H9 (cell line): ENCODE measurements at regions not wholly inside any gene's neighbourhood (a gene's known extent, or its start where the extent isn't known, plus 50 kb on each side); places are given as distances from the start of the nearest gene placed in this dataset.

Source experiments
- DNase-seq: peaks from one replicate; pipeline ENCODE4 v3.0.0-alpha.2; 2017
- H2AFZ ChIP-seq: one replicate; pipeline ENCODE4 v1.6.1; 2013; ENCODE audit warnings: mild to moderate bottlenecking, low read length, control low read depth, moderate library complexity
- H2AK5ac ChIP-seq: 2 replicates; pipeline ENCODE4 v1.6.1; 2013; ENCODE audit warnings: low read length, control low read depth, mixed read lengths; ENCODE audit not compliant: insufficient read length
- H2BK120ac ChIP-seq: one replicate; pipeline ENCODE4 v1.6.1; 2013; ENCODE audit warnings: low read depth, mild to moderate bottlenecking, low read length, control low read depth, inconsistent platforms; ENCODE audit not compliant: poor library complexity, severe bottlenecking
- H2BK12ac ChIP-seq: 2 replicates; pipeline ENCODE4 v1.6.1; 2013; ENCODE audit warnings: low read length, control low read depth, mixed read lengths, low read depth; ENCODE audit not compliant: insufficient read length
- H2BK15ac ChIP-seq: 2 replicates; pipeline ENCODE4 v1.6.1; 2013; ENCODE audit warnings: low read depth, low read length, control low read depth
- H2BK20ac ChIP-seq: one replicate; pipeline ENCODE4 v1.6.1; 2013; ENCODE audit warnings: low read depth, mild to moderate bottlenecking, low read length, control low read depth, inconsistent platforms; ENCODE audit not compliant: poor library complexity, severe bottlenecking
- H2BK5ac ChIP-seq: 2 replicates; pipeline ENCODE4 v1.6.1; 2013; ENCODE audit warnings: low read length, control low read depth, mixed read lengths; ENCODE audit not compliant: insufficient read length
- H3K14ac ChIP-seq: 2 replicates; pipeline ENCODE4 v1.6.1; 2013; ENCODE audit warnings: low read length, control low read depth; ENCODE audit not compliant: insufficient read depth
- H3K18ac ChIP-seq: 2 replicates; pipeline ENCODE4 v1.6.1; 2013; ENCODE audit warnings: low read depth, mild to moderate bottlenecking, mixed read lengths, low read length, control low read depth; ENCODE audit not compliant: insufficient read length
- H3K23ac ChIP-seq: 2 replicates; pipeline ENCODE4 v1.6.1; 2013; ENCODE audit warnings: low read length, control low read depth, mixed read lengths, low read depth; ENCODE audit not compliant: insufficient read length
- H3K23me2 ChIP-seq: 2 replicates; pipeline ENCODE4 v1.6.1; 2013; ENCODE audit warnings: low read depth, mild to moderate bottlenecking, mixed read lengths, low read length, control low read depth; ENCODE audit not compliant: insufficient read length, poor library complexity, severe bottlenecking
- H3K27ac ChIP-seq: 2 replicates; pipeline ENCODE4 v1.5.1; 2013; ENCODE audit warnings: low read length, control low read depth, mixed read lengths, low read depth; ENCODE audit not compliant: insufficient read length
- H3K27me3 ChIP-seq: 2 replicates; pipeline ENCODE4 v1.6.1; 2013; ENCODE audit warnings: low read length, control low read depth, inconsistent platforms; ENCODE audit not compliant: insufficient read depth
- H3K4ac ChIP-seq: 2 replicates; pipeline ENCODE4 v1.6.1; 2013; ENCODE audit warnings: low read depth, mild to moderate bottlenecking, control low read depth, inconsistent platforms, low read length, moderate library complexity
- H3K4me1 ChIP-seq: 2 replicates; pipeline ENCODE4 v1.6.1; 2013; ENCODE audit warnings: low read length, control low read depth, inconsistent platforms; ENCODE audit not compliant: insufficient read depth
- H3K4me2 ChIP-seq: 2 replicates; pipeline ENCODE4 v1.6.1; 2013; ENCODE audit warnings: low read length, control low read depth, mixed read lengths; ENCODE audit not compliant: insufficient read length, insufficient read depth
- H3K56ac ChIP-seq: 2 replicates; pipeline ENCODE4 v1.6.1; 2013; ENCODE audit warnings: low read depth, mild to moderate bottlenecking, mixed read lengths, low read length, control low read depth; ENCODE audit not compliant: insufficient read length
- H3K79me1 ChIP-seq: 2 replicates; pipeline ENCODE4 v1.6.1; 2013; ENCODE audit warnings: low read depth, mild to moderate bottlenecking, moderate library complexity, low read length, control low read depth, inconsistent platforms; ENCODE audit not compliant: insufficient read depth, poor library complexity, severe bottlenecking
- H3K79me2 ChIP-seq: 2 replicates; pipeline ENCODE4 v1.6.1; 2013; ENCODE audit warnings: low read length, control low read depth, inconsistent platforms; ENCODE audit not compliant: insufficient read depth
- H3K9ac ChIP-seq: 2 replicates; pipeline ENCODE4 v1.6.1; 2013; ENCODE audit warnings: low read length, control low read depth, mixed read lengths; ENCODE audit not compliant: insufficient read length; ENCODE audit errors: extremely low read depth
- H3K9me3 ChIP-seq: one replicate; pipeline ENCODE4 v1.6.1; 2013; ENCODE audit warnings: low read depth, low read length, inconsistent platforms; ENCODE audit not compliant: control insufficient read depth
- H3T11ph ChIP-seq: one replicate; pipeline ENCODE4 v1.6.1; 2013; ENCODE audit warnings: mild to moderate bottlenecking, low read length, control low read depth, inconsistent platforms
- H4K20me1 ChIP-seq: one replicate; pipeline ENCODE4 v1.6.1; 2013; ENCODE audit not compliant: control insufficient read depth, insufficient read length, insufficient read depth
- H4K5ac ChIP-seq: 2 replicates; pipeline ENCODE4 v1.6.1; 2013; ENCODE audit warnings: low read depth, mild to moderate bottlenecking, mixed read lengths, low read length, control low read depth; ENCODE audit not compliant: insufficient read length
- H4K8ac ChIP-seq: replicated peaks from 2 replicates; pipeline ENCODE4 v1.6.1; 2013; ENCODE audit warnings: low read length, control low read depth, mixed read lengths, low read depth; ENCODE audit not compliant: insufficient read length
- H4K91ac ChIP-seq: 2 replicates; pipeline ENCODE4 v1.6.1; 2013; ENCODE audit warnings: low read depth, mild to moderate bottlenecking, moderate library complexity, mixed read lengths, low read length, control low read depth; ENCODE audit not compliant: insufficient read length
- H3K27ac Mint-ChIP-seq, 3 experiments: 2 replicates in 2 of 3; 3 replicates in 1 of 3; pipeline ENCODE4 v1.8.0; 2020 to 2021; ENCODE audit warnings: mixed read lengths in 3 of 3, mild to moderate bottlenecking in 1 of 3, moderate library complexity in 1 of 3
- H3K27me3 Mint-ChIP-seq: 2 replicates; pipeline ENCODE4 v1.8.0; 2021; ENCODE audit warnings: low read depth, mild to moderate bottlenecking, moderate library complexity, mixed read lengths
- H3K36me3 Mint-ChIP-seq, 3 experiments: 2 replicates in 2 of 3; 3 replicates in 1 of 3; pipeline ENCODE4 v1.8.0; 2020 to 2021; ENCODE audit warnings: low read depth in 3 of 3, mixed read lengths in 3 of 3; ENCODE audit not compliant: insufficient read depth in 1 of 3
- H3K4me1 Mint-ChIP-seq, 2 experiments: 2 replicates each; pipeline ENCODE4 v1.8.0; 2020; ENCODE audit warnings: mixed read lengths in 2 of 2
- H3K4me3 Mint-ChIP-seq, 2 experiments: 2 replicates in 1 of 2; 3 replicates in 1 of 2; pipeline ENCODE4 v1.8.0; 2020 to 2021; ENCODE audit warnings: mild to moderate bottlenecking in 2 of 2, mixed read lengths in 2 of 2, moderate library complexity in 1 of 2
- H3K9me3 Mint-ChIP-seq, 2 experiments: 2 replicates in 1 of 2; 3 replicates in 1 of 2; pipeline ENCODE4 v1.8.0; 2020; ENCODE audit warnings: mild to moderate bottlenecking in 2 of 2, mixed read lengths in 2 of 2, moderate library complexity in 1 of 2
- WGBS: extraction: QIAGEN DNeasy Blood & Tissue Kit; methylation state at CpG from one replicate; pipeline ENCODE4 v1.1.7; 2013; ENCODE audit warnings: missing lambda C conversion rate, low lambda C conversion rate, mixed read lengths; ENCODE audit not compliant: insufficient read length; ENCODE audit errors: extremely low coverage; 5-methylcytosine and 5-hydroxymethylcytosine counted together
- TF ChIP-seq, protein P1 (sequence below): fragments of 200-600 bp; sonication (generic); conservative IDR thresholded peaks from 3 replicates; pipeline ENCODE4 v1.8.0; 2021; ENCODE audit warnings: antibody characterized with exemption, mild to moderate bottlenecking

DNA sequence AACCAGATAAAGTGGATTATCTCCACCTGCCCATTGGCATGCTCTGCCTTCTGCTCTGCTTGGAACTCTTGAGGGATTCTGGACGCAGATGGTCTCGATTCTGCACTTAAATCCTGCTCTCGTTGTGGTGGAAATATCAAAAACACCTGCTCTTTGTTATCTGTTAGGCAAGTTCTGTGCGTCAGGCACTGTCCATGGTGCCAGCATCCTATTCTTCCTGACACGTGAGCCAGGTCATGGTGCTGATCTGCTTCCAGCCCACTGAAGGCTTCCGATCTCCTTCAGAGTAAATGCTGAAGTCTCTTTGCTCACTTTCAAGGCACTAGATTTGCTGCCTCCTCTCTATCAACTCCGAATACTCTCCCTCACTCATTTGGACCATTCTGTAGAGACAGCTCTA, 505.6 kb downstream of the HTR7 start:
- H3K27ac Mint-ChIP-seq, result no peak overlapping the region
- Histone ChIP-seq H3K79me1 (no peaks in the 10 kb centered on the region), H3K27me3 (no peaks in the 10 kb centered on the region), H3K4me2 (no peak overlapping the region), H2AK5ac (no peak overlapping the region), H2BK15ac (no peak overlapping the region), H3K23ac (no peak overlapping the region), H2BK12ac (no peak overlapping the region), H3K9me3 (no peaks in the 10 kb centered on the region), H2AFZ (no peak overlapping the region), H2BK120ac (no peak overlapping the region), H4K91ac (no peak overlapping the region), H3K4me1 (no peaks in the 10 kb centered on the region), H3K18ac (no peak overlapping the region), H2BK5ac (no peak overlapping the region), H3T11ph (no peak overlapping the region), H3K4ac (no peak overlapping the region), H3K9ac (no peak overlapping the region), H4K20me1 (no peaks in the 10 kb centered on the region), H3K79me2 (no peaks in the 10 kb centered on the region), H4K5ac (no peak overlapping the region), H3K14ac (no peak overlapping the region), H3K27ac (no peak overlapping the region), H3K23me2 (no peaks in the 10 kb centered on the region), H3K56ac (no peak overlapping the region), H2BK20ac (no peak overlapping the region), H4K8ac (no peak overlapping the region)
- WGBS, result no CpG with 5 or more reads among the region's 7 CpGs
- no peaks in the 10 kb centered on the region for H3K36me3 Mint-ChIP-seq
- peak; percentile 34 for DNase-seq
- H3K9me3 Mint-ChIP-seq, result no peaks in the 10 kb centered on the region
- no peaks in the 10 kb centered on the region for H3K4me1 Mint-ChIP-seq
- no peaks in the 10 kb centered on the region for H3K27me3 Mint-ChIP-seq
- H3K4me3 Mint-ChIP-seq, result no peak overlapping the region
- TF ChIP-seq, protein P1, sequence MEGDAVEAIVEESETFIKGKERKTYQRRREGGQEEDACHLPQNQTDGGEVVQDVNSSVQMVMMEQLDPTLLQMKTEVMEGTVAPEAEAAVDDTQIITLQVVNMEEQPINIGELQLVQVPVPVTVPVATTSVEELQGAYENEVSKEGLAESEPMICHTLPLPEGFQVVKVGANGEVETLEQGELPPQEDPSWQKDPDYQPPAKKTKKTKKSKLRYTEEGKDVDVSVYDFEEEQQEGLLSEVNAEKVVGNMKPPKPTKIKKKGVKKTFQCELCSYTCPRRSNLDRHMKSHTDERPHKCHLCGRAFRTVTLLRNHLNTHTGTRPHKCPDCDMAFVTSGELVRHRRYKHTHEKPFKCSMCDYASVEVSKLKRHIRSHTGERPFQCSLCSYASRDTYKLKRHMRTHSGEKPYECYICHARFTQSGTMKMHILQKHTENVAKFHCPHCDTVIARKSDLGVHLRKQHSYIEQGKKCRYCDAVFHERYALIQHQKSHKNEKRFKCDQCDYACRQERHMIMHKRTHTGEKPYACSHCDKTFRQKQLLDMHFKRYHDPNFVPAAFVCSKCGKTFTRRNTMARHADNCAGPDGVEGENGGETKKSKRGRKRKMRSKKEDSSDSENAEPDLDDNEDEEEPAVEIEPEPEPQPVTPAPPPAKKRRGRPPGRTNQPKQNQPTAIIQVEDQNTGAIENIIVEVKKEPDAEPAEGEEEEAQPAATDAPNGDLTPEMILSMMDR, result no peak
